Left ventricle myocardium inferior (tissue), 1 donor: ENCODE measurements at regions not wholly inside any gene's neighbourhood (a gene's known extent, or its start where the extent isn't known, plus 50 kb on each side); places are given as distances from the start of the nearest gene placed in this dataset.

Experiments used
- DNase-seq: peaks from one replicate; pipeline ENCODE4 v3.0.0-alpha.2; 2020
- H3K27ac ChIP-seq: fragments of 200-600 bp; replicated peaks from 2 replicates; pipeline ENCODE4 v1.8.0; 2021
- H3K27me3 ChIP-seq: fragments of 200-600 bp; 2 replicates; pipeline ENCODE4 v1.8.0; 2021; ENCODE audit warnings: low read depth
- H3K36me3 ChIP-seq: fragments of 200-600 bp; 2 replicates; pipeline ENCODE4 v1.8.0; 2021
- H3K4me1 ChIP-seq: fragments of 200-600 bp; 2 replicates; pipeline ENCODE4 v1.8.0; 2021
- H3K4me3 ChIP-seq: fragments of 200-600 bp; 2 replicates; pipeline ENCODE4 v1.8.0; 2021; ENCODE audit warnings: mild to moderate bottlenecking, moderate library complexity
- H3K9me3 ChIP-seq: fragments of 200-600 bp; replicated peaks from 2 replicates; pipeline ENCODE4 v1.8.0; 2021
- intact Hi-C: fragments of 100-400 bp; cut with micrococcal nuclease; formaldehyde crosslinking; loops from one replicate; pipeline ENCODE4 v1.11.0; 2022
- TF ChIP-seq, protein P1 (sequence below): fragments of 200-600 bp; IDR thresholded peaks from 2 replicates; pipeline ENCODE4 v1.8.0; 2021; ENCODE audit warnings: antibody characterized with exemption, mild to moderate bottlenecking, borderline replicate concordance
- donor health status: DM: no; HTN: yes; CAD: no; lungs with severe emphysema.

GRCh38 chr11:110809417-110810199 is 97.4 kb upstream of the ARHGAP20 start:
- H3K36me3 ChIP-seq, result no peaks in the 10 kb centered on the region
- H3K9me3 ChIP-seq, result peaks cover 2% of the 10 kb centered on the region
- intact Hi-C loops, result no loop called here
- TF ChIP-seq, protein P1, sequence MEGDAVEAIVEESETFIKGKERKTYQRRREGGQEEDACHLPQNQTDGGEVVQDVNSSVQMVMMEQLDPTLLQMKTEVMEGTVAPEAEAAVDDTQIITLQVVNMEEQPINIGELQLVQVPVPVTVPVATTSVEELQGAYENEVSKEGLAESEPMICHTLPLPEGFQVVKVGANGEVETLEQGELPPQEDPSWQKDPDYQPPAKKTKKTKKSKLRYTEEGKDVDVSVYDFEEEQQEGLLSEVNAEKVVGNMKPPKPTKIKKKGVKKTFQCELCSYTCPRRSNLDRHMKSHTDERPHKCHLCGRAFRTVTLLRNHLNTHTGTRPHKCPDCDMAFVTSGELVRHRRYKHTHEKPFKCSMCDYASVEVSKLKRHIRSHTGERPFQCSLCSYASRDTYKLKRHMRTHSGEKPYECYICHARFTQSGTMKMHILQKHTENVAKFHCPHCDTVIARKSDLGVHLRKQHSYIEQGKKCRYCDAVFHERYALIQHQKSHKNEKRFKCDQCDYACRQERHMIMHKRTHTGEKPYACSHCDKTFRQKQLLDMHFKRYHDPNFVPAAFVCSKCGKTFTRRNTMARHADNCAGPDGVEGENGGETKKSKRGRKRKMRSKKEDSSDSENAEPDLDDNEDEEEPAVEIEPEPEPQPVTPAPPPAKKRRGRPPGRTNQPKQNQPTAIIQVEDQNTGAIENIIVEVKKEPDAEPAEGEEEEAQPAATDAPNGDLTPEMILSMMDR, result no peak
- H3K27ac ChIP-seq, result no peak overlapping the region
- H3K27me3 ChIP-seq, result no peaks in the 10 kb centered on the region
- H3K4me3 ChIP-seq, result no peak overlapping the region
- H3K4me1 ChIP-seq, result no peaks in the 10 kb centered on the region
- DNase-seq, result no peak

GRCh38 chr11:110808248-110808647 is 96.0 kb upstream of the ARHGAP20 start:
- no peaks in the 10 kb centered on the region for H3K9me3 ChIP-seq
- H3K36me3 ChIP-seq, result no peaks in the 10 kb centered on the region
- TF ChIP-seq, protein P1, result no peak
- H3K4me3 ChIP-seq, result no peak overlapping the region
- DNase-seq, result no peak
- H3K27me3 ChIP-seq, result no peaks in the 10 kb centered on the region
- H3K27ac ChIP-seq, result no peak overlapping the region
- no peaks in the 10 kb centered on the region for H3K4me1 ChIP-seq
- intact Hi-C loops, result no loop called here

- no peaks in the 10 kb centered on the region for H3K36me3 ChIP-seq
- no peaks in the 10 kb centered on the region for H3K27me3 ChIP-seq
- TF ChIP-seq, protein P1, result no peak
- DNase-seq, result no peak
- no peak overlapping the region for H3K27ac ChIP-seq
- no peaks in the 10 kb centered on the region for H3K4me1 ChIP-seq
- H3K9me3 ChIP-seq, result no peaks in the 10 kb centered on the region
- intact Hi-C loops, result no loop called here
- no peak overlapping the region for H3K4me3 ChIP-seq
Measured at GRCh38 chr11:110807801-110808200, 95.6 kb upstream of the ARHGAP20 start.

- H3K9me3 ChIP-seq, result no peaks in the 10 kb centered on the region
- no peaks in the 10 kb centered on the region for H3K36me3 ChIP-seq
- no peak for DNase-seq
- no peak overlapping the region for H3K27ac ChIP-seq
- H3K27me3 ChIP-seq, result no peaks in the 10 kb centered on the region
- no peaks in the 10 kb centered on the region for H3K4me1 ChIP-seq
- TF ChIP-seq, protein P1, result no peak
- H3K4me3 ChIP-seq, result no peak overlapping the region
- intact Hi-C loops, result no loop called here
Measured at GRCh38 chr11:110805756-110806155, 93.5 kb upstream of the ARHGAP20 start.

- DNase-seq, result no peak
- H3K27ac ChIP-seq, result no peak overlapping the region
- intact Hi-C loops, result no loop called here
- H3K9me3 ChIP-seq, result no peaks in the 10 kb centered on the region
- no peaks in the 10 kb centered on the region for H3K4me1 ChIP-seq
- TF ChIP-seq, protein P1, result no peak
- H3K36me3 ChIP-seq, result no peaks in the 10 kb centered on the region
- H3K27me3 ChIP-seq, result no peaks in the 10 kb centered on the region
- no peak overlapping the region for H3K4me3 ChIP-seq
Measured at GRCh38 chr11:110802162-110802561, 89.9 kb upstream of the ARHGAP20 start.
